BLaER1 treated with 17β-estradiol and CSF1 and Interleukin-3, amounts not matched to agents 10 nM and 100 nM (cell line): ENCODE measurements at regions not wholly inside any gene's neighbourhood (a gene's known extent, or its start where the extent isn't known, plus 50 kb on each side); places are given as distances from the start of the nearest gene placed in this dataset.

Experiments used
- H3K27ac ChIP-seq, 11 experiments: shearing (Covaris generic); formaldehyde crosslinking; 2 replicates each; pipeline ENCODE4 v1.8.1; 2022
- H3K27me3 ChIP-seq, 11 experiments: shearing (Covaris generic); formaldehyde crosslinking; 2 replicates each; pipeline ENCODE4 v1.8.1; 2022
- H3K36me3 ChIP-seq, 11 experiments: shearing (Covaris generic); formaldehyde crosslinking; 2 replicates each; pipeline ENCODE4 v1.8.1; 2022
- H3K4me1 ChIP-seq, 10 experiments: shearing (Covaris generic); formaldehyde crosslinking; 2 replicates each; pipeline ENCODE4 v1.8.1; 2022
- H3K4me2 ChIP-seq, 11 experiments: shearing (Covaris generic); formaldehyde crosslinking; 2 replicates each; pipeline ENCODE4 v1.8.1; 2022
- H3K4me3 ChIP-seq, 10 experiments: shearing (Covaris generic); formaldehyde crosslinking; 2 replicates each; pipeline ENCODE4 v1.8.1; 2022
- H3K9ac ChIP-seq, 11 experiments: shearing (Covaris generic); formaldehyde crosslinking; 2 replicates each; pipeline ENCODE4 v1.8.1; 2022
- H3K9me3 ChIP-seq, 11 experiments: shearing (Covaris generic); formaldehyde crosslinking; replicated peaks in 1 of 11; 2 replicates each; pipeline ENCODE4 v1.8.1; 2022
- H4K20me1 ChIP-seq, 11 experiments: shearing (Covaris generic); formaldehyde crosslinking; 2 replicates each; pipeline ENCODE4 v1.8.1; 2022
- Cebpa-rat ChIP-seq, 11 experiments: shearing (Covaris generic); IDR thresholded peaks; 2 replicates each; pipeline ENCODE4 v1.8.1; 2022

GRCh38 chr4:17103231-17103630 is 204.8 kb upstream of the LDB2 start:
- Histone ChIP-seq H3K36me3 (no peaks in the 10 kb centered on the region), H3K9me3 (no peaks in the 10 kb centered on the region), H3K27me3 (no peaks in the 10 kb centered on the region), H4K20me1 (no peaks in the 10 kb centered on the region), H3K4me3 (no peak overlapping the region), H3K4me1 (peaks cover 0 to 8% (median 0%) of the 10 kb centered on the region in 10 experiments; a peak in 3 of 20 replicates), H3K27ac (no peak overlapping the region), H3K9ac (no peak overlapping the region), H3K4me2 (no peak overlapping the region)
- TF ChIP-seq Cebpa-rat (IDR thresholded peaks at IDR 0.05), result no peak

DNA sequence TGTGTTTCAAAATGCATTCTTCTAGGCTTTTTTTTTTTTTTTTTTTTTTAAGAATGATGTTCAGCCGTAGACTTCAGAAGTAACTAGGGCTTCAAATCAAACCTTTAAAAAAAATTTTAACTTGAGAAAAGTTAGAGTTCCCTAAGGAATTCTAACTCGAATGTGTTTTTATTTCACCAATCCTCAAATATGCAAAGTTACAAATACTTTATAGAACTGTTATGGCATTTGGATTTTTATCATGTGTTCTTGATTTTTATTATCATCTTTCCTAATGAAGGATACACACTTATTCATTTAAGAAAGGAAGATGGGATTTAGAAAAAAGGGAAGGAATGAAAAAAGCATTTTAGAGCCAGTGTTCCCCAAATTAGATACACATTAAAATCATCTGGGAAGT is 200.6 kb upstream of the LDB2 start:
- no peak overlapping the region for H3K4me2 ChIP-seq
- H3K9me3 ChIP-seq, result no peaks in the 10 kb centered on the region
- H3K4me3 ChIP-seq, result no peak overlapping the region
- no peak overlapping the region for H3K9ac ChIP-seq
- H3K27me3 ChIP-seq, result no peaks in the 10 kb centered on the region
- no peak overlapping the region for H3K27ac ChIP-seq
- peaks cover 0 to 21% (median 0%) of the 10 kb centered on the region in 10 experiments; a peak in 5 of 20 replicates for H3K4me1 ChIP-seq
- no peak for TF ChIP-seq Cebpa-rat (IDR thresholded peaks at IDR 0.05)
- H4K20me1 ChIP-seq, result no peaks in the 10 kb centered on the region
- no peaks in the 10 kb centered on the region for H3K36me3 ChIP-seq

GRCh38 chr4:17098401-17098800 is 200.0 kb upstream of the LDB2 start:
- H3K27me3 ChIP-seq, result no peaks in the 10 kb centered on the region
- H3K27ac ChIP-seq, result no peak overlapping the region
- TF ChIP-seq Cebpa-rat (IDR thresholded peaks at IDR 0.05), result no peak
- H3K4me2 ChIP-seq, result no peak overlapping the region
- H3K9ac ChIP-seq, result no peak overlapping the region
- H3K36me3 ChIP-seq, result no peaks in the 10 kb centered on the region
- H3K4me3 ChIP-seq, result no peak overlapping the region
- H3K9me3 ChIP-seq, result no peaks in the 10 kb centered on the region
- peaks cover 0 to 27% (median under 1%) of the 10 kb centered on the region in 10 experiments; a peak in 9 of 20 replicates for H3K4me1 ChIP-seq
- H4K20me1 ChIP-seq, result no peaks in the 10 kb centered on the region

GRCh38 chr4:17097362-17097761 is 198.9 kb upstream of the LDB2 start:
- Histone ChIP-seq H3K27ac (no peak overlapping the region), H4K20me1 (no peaks in the 10 kb centered on the region), H3K4me2 (no peak overlapping the region), H3K9me3 (no peaks in the 10 kb centered on the region), H3K4me3 (no peak overlapping the region), H3K36me3 (no peaks in the 10 kb centered on the region), H3K27me3 (no peaks in the 10 kb centered on the region), H3K9ac (no peak overlapping the region), H3K4me1 (peaks cover 0 to 37% (median 6%) of the 10 kb centered on the region in 10 experiments; a peak in 9 of 20 replicates)
- no peak for TF ChIP-seq Cebpa-rat (IDR thresholded peaks at IDR 0.05)

DNA sequence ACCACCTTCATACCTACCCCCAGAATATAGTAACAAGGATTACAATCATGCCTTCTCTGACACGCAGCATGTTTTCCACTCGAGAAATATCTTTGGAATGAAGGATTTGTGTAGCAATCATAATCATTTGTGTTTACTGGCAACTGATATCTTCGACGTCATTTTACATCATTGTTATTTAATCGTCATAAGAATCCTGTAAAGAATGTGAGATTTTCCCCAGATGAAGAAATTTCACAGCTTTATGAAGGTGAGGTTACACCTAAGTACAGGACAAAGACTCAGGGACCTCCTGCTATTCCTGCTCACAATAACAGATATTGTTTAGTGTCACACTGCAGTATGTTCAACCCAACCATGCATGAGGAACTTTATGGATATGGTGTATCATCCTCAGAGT is 198.2 kb upstream of the LDB2 start:
- Histone ChIP-seq H3K27ac (no peak overlapping the region), H3K4me1 (peaks cover 0 to 44% (median 6%) of the 10 kb centered on the region in 10 experiments; a peak in 9 of 20 replicates), H3K9me3 (no peaks in the 10 kb centered on the region), H3K36me3 (no peaks in the 10 kb centered on the region), H3K27me3 (no peaks in the 10 kb centered on the region), H3K4me2 (no peak overlapping the region), H3K4me3 (no peak overlapping the region), H4K20me1 (no peaks in the 10 kb centered on the region), H3K9ac (no peak overlapping the region)
- TF ChIP-seq Cebpa-rat (IDR thresholded peaks at IDR 0.05), result no peak

DNA sequence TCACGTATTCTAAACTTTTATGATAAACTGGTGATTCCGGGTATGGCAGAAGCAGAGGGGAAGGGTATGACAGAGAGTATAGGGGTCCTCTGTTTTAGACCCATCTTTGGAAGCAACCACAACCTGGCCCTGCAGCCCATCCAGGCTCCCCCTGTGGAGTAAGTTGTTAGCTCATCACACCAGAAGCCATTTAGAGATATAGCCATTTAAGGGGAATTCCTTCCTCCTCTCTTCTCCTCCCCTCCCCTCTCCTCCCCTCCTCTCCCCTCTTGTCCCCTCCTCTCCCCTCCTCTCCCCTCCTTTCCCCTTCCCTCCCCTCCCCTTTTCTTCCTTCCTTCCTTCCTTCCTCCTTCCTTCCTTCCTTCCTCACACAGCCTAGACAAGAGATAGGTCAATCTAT is 197.3 kb upstream of the LDB2 start:
- Histone ChIP-seq H3K36me3 (no peaks in the 10 kb centered on the region), H3K9ac (no peak overlapping the region), H3K27me3 (no peaks in the 10 kb centered on the region), H3K27ac (no peak overlapping the region), H3K4me1 (peaks cover 0 to 53% (median 6%) of the 10 kb centered on the region in 10 experiments; a peak in 9 of 20 replicates), H3K4me2 (no peak overlapping the region), H3K9me3 (no peaks in the 10 kb centered on the region), H3K4me3 (no peak overlapping the region), H4K20me1 (no peaks in the 10 kb centered on the region)
- no peak for TF ChIP-seq Cebpa-rat (IDR thresholded peaks at IDR 0.05)

GRCh38 chr4:17094876-17095210 is 196.4 kb upstream of the LDB2 start:
- Histone ChIP-seq H3K4me3 (no peak overlapping the region), H3K4me2 (peak overlapping the region in 2 of 11 experiments; percentile 49 to 73; a peak in 4 of 22 replicates)

GRCh38 chr4:17094159-17094875 is 195.9 kb upstream of the LDB2 start:
- H3K27me3 ChIP-seq, result no peaks in the 10 kb centered on the region
- no peak overlapping the region; a peak in 1 of 22 replicates for H3K27ac ChIP-seq
- H3K4me1 ChIP-seq, result peaks cover 0 to 49% (median 6%) of the 10 kb centered on the region in 10 experiments; a peak in 9 of 20 replicates
- no peaks in the 10 kb centered on the region for H3K36me3 ChIP-seq
- no peak for TF ChIP-seq Cebpa-rat (IDR thresholded peaks at IDR 0.05)
- H4K20me1 ChIP-seq, result no peaks in the 10 kb centered on the region
- H3K9me3 ChIP-seq, result no peaks in the 10 kb centered on the region
- peak overlapping the region in 3 of 11 experiments; percentile 3 to 82 (median 73); a peak in 4 of 22 replicates for H3K4me2 ChIP-seq
- no peak overlapping the region for H3K9ac ChIP-seq
- H3K4me3 ChIP-seq, result no peak overlapping the region

More at GRCh38 chr4:17094876-17095210, 196.4 kb upstream of the LDB2 start:
- Histone ChIP-seq H3K9me3 (no peaks in the 10 kb centered on the region), H3K36me3 (no peaks in the 10 kb centered on the region), H3K27ac (no peak overlapping the region), H3K9ac (no peak overlapping the region), H4K20me1 (no peaks in the 10 kb centered on the region), H3K27me3 (no peaks in the 10 kb centered on the region), H3K4me1 (peaks cover 0 to 50% (median 6%) of the 10 kb centered on the region in 10 experiments; a peak in 9 of 20 replicates)
- no peak for TF ChIP-seq Cebpa-rat (IDR thresholded peaks at IDR 0.05)

GRCh38 chr4:17093481-17093880 is 195.0 kb upstream of the LDB2 start:
- Histone ChIP-seq H3K9ac (no peak overlapping the region), H3K36me3 (no peaks in the 10 kb centered on the region), H3K9me3 (0 out of 22 replicates have a peak, but pooled peaks cover 0 to 4% (median 0%) of the 10 kb centered on the region in 11 experiments), H3K4me1 (peaks cover 0 to 49% (median 6%) of the 10 kb centered on the region in 10 experiments; a peak in 9 of 20 replicates), H3K4me3 (no peak overlapping the region), H4K20me1 (no peaks in the 10 kb centered on the region), H3K4me2 (peak overlapping the region in 6 of 11 experiments; percentile 8 to 82 (median 44); a peak in 10 of 22 replicates), H3K27me3 (no peaks in the 10 kb centered on the region), H3K27ac (peak overlapping the region in 3 of 11 experiments; percentile 5 to 37 (median 8); a peak in 3 of 22 replicates)
- TF ChIP-seq Cebpa-rat (IDR thresholded peaks at IDR 0.05), result no peak
